ENCODE measurements at regions not wholly inside any gene's neighbourhood (a gene's known extent, or its start where the extent isn't known, plus 50 kb on each side); places are given as distances from the start of the nearest gene placed in this dataset.

- TF ChIP-seq CTCF (IDR thresholded peaks at IDR 0.05; ENCODE audit: control extremely low read depth in 1 of 3, insufficient read depth in 1 of 3, low read depth in 1 of 3, low read length in 3 of 3) (no peak), SP1 (IDR thresholded peaks at IDR 0.05; ENCODE audit: low read depth, low read length) (no peak), PHF8 (conservative IDR thresholded peaks at IDR 0.05; ENCODE audit: low read depth, low read length) (no peak), E2F6 (IDR thresholded peaks at IDR 0.05) (no peak)
Observed at GRCh38 chr2:121969766-121970639, 214.6 kb downstream of the TSN start.
